Heart left ventricle (tissue), 16 donors: ENCODE measurements at regions not wholly inside any gene's neighbourhood (a gene's known extent, or its start where the extent isn't known, plus 50 kb on each side); places are given as distances from the start of the nearest gene placed in this dataset.

Source experiments
- ATAC-seq, 4 donors: fragments of 200-7000 bp; cut with Tn5 transposase; one replicate each; pipeline ENCODE4 v1.9.1; 2020 to 2022; ENCODE audit warnings: moderate library complexity in 4 of 4, mild to moderate bottlenecking in 3 of 4, moderate number of reproducible peaks in 1 of 4
- DNase-seq, 5 donors: peaks; one replicate each; pipeline ENCODE4 v3.0.0-alpha.2; 2020
- H3K27ac ChIP-seq, 12 donors: fragments of 200-600 bp; sonication (generic) in 4 of 12; one replicate each; pipeline versions ENCODE4 v1.5.0 to v1.8.0; 2016 to 2022; ENCODE audit warnings: mild to moderate bottlenecking in 2 of 12
- H3K27me3 ChIP-seq, 9 donors: fragments of 200-600 bp; sonication (generic) in 2 of 9; one replicate each; pipeline versions ENCODE4 v1.5.1 to v1.8.0; 2016 to 2022; ENCODE audit warnings: mild to moderate bottlenecking in 3 of 9
- H3K36me3 ChIP-seq, 9 donors: fragments of 200-600 bp; sonication (generic) in 2 of 9; one replicate each; pipeline versions ENCODE4 v1.5.0 to v1.8.0; 2018 to 2022; ENCODE audit warnings: mild to moderate bottlenecking in 2 of 9
- H3K4me1 ChIP-seq, 12 donors: fragments of 200-600 bp; sonication (generic) in 4 of 12; one replicate each; pipeline versions ENCODE4 v1.5.0 to v1.8.0; 2016 to 2022; ENCODE audit warnings: mild to moderate bottlenecking in 3 of 12
- H3K4me3 ChIP-seq, 12 donors: fragments of 200-600 bp; sonication (generic) in 4 of 12; one replicate each; pipeline versions ENCODE4 v1.5.0 to v1.8.0; 2017 to 2022; ENCODE audit warnings: mild to moderate bottlenecking in 9 of 12, moderate library complexity in 4 of 12
- H3K9me3 ChIP-seq, 12 donors: fragments of 200-600 bp; sonication (generic) in 4 of 12; one replicate each; pipeline versions ENCODE4 v1.5.0 to v1.8.0; 2016 to 2022; ENCODE audit warnings: mild to moderate bottlenecking in 1 of 12
- POLR2A ChIP-seq, 2 donors: fragments of 450-650 bp; IDR thresholded peaks; one replicate each; pipeline ENCODE4 v1.6.1; 2017; ENCODE audit warnings: antibody characterized with exemption in 2 of 2, mild to moderate bottlenecking in 2 of 2, moderate library complexity in 2 of 2
- WGBS, 4 donors: extraction: QIAGEN DNeasy Blood & Tissue Kit in 2 of 4; methylation state at CpG; one replicate each; pipeline versions ENCODE4 v1.1.5 to v1.1.7; 2013 to 2018; 5-methylcytosine and 5-hydroxymethylcytosine counted together
- intact Hi-C, 10 donors: fragments of 100-400 bp; cut with DNase I; formaldehyde crosslinking; loops; one replicate each; pipeline versions ENCODE4 v1.11.1 to v1.14.2; 2022
- TF ChIP-seq, protein P1 (sequence below), 12 donors: fragments of 200-600 bp; sonication (generic) in 4 of 12; IDR thresholded peaks; one replicate each; pipeline versions ENCODE4 v1.5.0 to v1.8.0; 2018 to 2022; ENCODE audit warnings: antibody characterized with exemption in 12 of 12, mild to moderate bottlenecking in 5 of 12
- donor health status: ischemic (EF 13 %, LVEDD 7.1; RV severe dilation, severe dysfunction).
- donor health status: healthy with polysubstance abuse.
- donor health status: DM: no; HTN: yes; CAD: no.
- donor health status: DM: no; HTN: no; CAD: no.
- donor health status: ischemic (EF 25% LVEDD 6.9; RV normal size, moderate dysfunction).
- donor health status: ischemic (EF 25% LVEDD 5.7; RV mildly dilated, moderate dysfunction).
- donor health status: healthy.
- donor health status: DM: yes; HTN: yes; CAD: no.
- donor health status: ischemic (EF 35%, LVEDD 5.7; RV mildly dilated, moderate dysfunction).
- donor health status: nonischemic (EF 11% LVEDD 7.7; RV severe dilation, severe dysfunction).
- donor health status: DM: yes; HTN: yes; CAD: no.
- donor health status: PGD.
- donor health status: ischemic (EF 29% LVEDD 5.4; RV normal size, mild dysfunction).
- donor health status: nonischemic (EF 23%, LVEDD 6.1; RV moderate dilation, normal function).

GRCh38 chr20:37643400-37643799 lies 50.4 kb upstream of the CTNNBL1 start:
- TF ChIP-seq, protein P1, sequence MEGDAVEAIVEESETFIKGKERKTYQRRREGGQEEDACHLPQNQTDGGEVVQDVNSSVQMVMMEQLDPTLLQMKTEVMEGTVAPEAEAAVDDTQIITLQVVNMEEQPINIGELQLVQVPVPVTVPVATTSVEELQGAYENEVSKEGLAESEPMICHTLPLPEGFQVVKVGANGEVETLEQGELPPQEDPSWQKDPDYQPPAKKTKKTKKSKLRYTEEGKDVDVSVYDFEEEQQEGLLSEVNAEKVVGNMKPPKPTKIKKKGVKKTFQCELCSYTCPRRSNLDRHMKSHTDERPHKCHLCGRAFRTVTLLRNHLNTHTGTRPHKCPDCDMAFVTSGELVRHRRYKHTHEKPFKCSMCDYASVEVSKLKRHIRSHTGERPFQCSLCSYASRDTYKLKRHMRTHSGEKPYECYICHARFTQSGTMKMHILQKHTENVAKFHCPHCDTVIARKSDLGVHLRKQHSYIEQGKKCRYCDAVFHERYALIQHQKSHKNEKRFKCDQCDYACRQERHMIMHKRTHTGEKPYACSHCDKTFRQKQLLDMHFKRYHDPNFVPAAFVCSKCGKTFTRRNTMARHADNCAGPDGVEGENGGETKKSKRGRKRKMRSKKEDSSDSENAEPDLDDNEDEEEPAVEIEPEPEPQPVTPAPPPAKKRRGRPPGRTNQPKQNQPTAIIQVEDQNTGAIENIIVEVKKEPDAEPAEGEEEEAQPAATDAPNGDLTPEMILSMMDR (IDR thresholded peaks at IDR 0.05) = no peak
- no peak for TF ChIP-seq POLR2A (IDR thresholded peaks at IDR 0.05)
- peaks cover 0 to 37% (median 14%) of the 10 kb centered on the region in 9 donors for H3K27me3 ChIP-seq
- intact Hi-C loops = no loop called here
- ATAC-seq (no peak), DNase-seq (no peak)
- H3K4me1 ChIP-seq = peaks cover 0 to 1% (median 0%) of the 10 kb centered on the region in 12 donors
- WGBS, 4 donors = 67 to 75% (median 71%) methylated on average over 3 of the region's 3 CpGs
- no peaks in the 10 kb centered on the region for H3K36me3 ChIP-seq
- no peaks in the 10 kb centered on the region for H3K9me3 ChIP-seq
- no peak overlapping the region for H3K4me3 ChIP-seq
- no peak overlapping the region for H3K27ac ChIP-seq

GRCh38 chr20:37642246-37642645 lies 51.6 kb upstream of the CTNNBL1 start:
- TF ChIP-seq, protein P1 (IDR thresholded peaks at IDR 0.05) = no peak
- no peak for TF ChIP-seq POLR2A (IDR thresholded peaks at IDR 0.05)
- ATAC-seq (no peak), DNase-seq (no peak)
- Histone ChIP-seq H3K9me3 (no peaks in the 10 kb centered on the region), H3K27me3 (peaks cover 0 to 40% (median 14%) of the 10 kb centered on the region in 9 donors), H3K36me3 (no peaks in the 10 kb centered on the region), H3K4me1 (no peaks in the 10 kb centered on the region), H3K27ac (no peak overlapping the region), H3K4me3 (no peak overlapping the region)
- intact Hi-C loops = loop anchor here in 1 of 10 donors (1.0 kb wide), 1 partner anchor 14 kb away; no protein-coding TSS in a partner anchor
- 73 to 84% (median 84%) methylated on average over 1 of the region's 1 CpG for WGBS, 4 donors

- 32 to 41% (median 37%) methylated on average over 10 to 13 of the region's 13 CpGs for WGBS, 4 donors
- no peak for TF ChIP-seq POLR2A (IDR thresholded peaks at IDR 0.05)
- TF ChIP-seq, protein P1 (IDR thresholded peaks at IDR 0.05) = no peak
- H3K4me1 ChIP-seq = no peaks in the 10 kb centered on the region
- peaks cover 0 to 47% (median 14%) of the 10 kb centered on the region in 9 donors for H3K27me3 ChIP-seq
- DNase-seq (no peak), ATAC-seq (no peak)
- H3K27ac ChIP-seq = no peak overlapping the region
- intact Hi-C loops = no loop called here
- no peaks in the 10 kb centered on the region for H3K36me3 ChIP-seq
- H3K9me3 ChIP-seq = peaks cover 0 to 2% (median 0%) of the 10 kb centered on the region in 12 donors
- no peak overlapping the region for H3K4me3 ChIP-seq
Observed at GRCh38 chr20:37640600-37641561, 52.9 kb upstream of the CTNNBL1 start.

GRCh38 chr20:37638527-37638926 lies 55.3 kb upstream of the CTNNBL1 start:
- Histone ChIP-seq H3K27ac (no peak overlapping the region), H3K27me3 (peaks cover 0 to 53% (median 13%) of the 10 kb centered on the region in 9 donors), H3K4me1 (no peaks in the 10 kb centered on the region), H3K9me3 (peaks cover 0 to 20% (median 9%) of the 10 kb centered on the region in 12 donors), H3K36me3 (no peaks in the 10 kb centered on the region), H3K4me3 (no peak overlapping the region)
- no peak for ATAC-seq
- 82 to 85% (median 84%) methylated on average over 2 of the region's 2 CpGs for WGBS, 4 donors
- TF ChIP-seq, protein P1 (IDR thresholded peaks at IDR 0.05) = no peak
- no peak for TF ChIP-seq POLR2A (IDR thresholded peaks at IDR 0.05)
- intact Hi-C loops = loop anchor here in 1 of 10 donors (10.0 kb wide), 1 partner anchor 64 kb away; no protein-coding TSS in a partner anchor
- no peak for DNase-seq
